ENCODE measurements at regions not wholly inside any gene's neighbourhood (a gene's known extent, or its start where the extent isn't known, plus 50 kb on each side); places are given as distances from the start of the nearest gene placed in this dataset.

- no peaks in the 10 kb centered on the region for H3K27me3 ChIP-seq
- no peaks in the 10 kb centered on the region for H3K9me3 ChIP-seq
- no peak overlapping the region for H3K27ac ChIP-seq
- TF ChIP-seq EP300 (IDR thresholded peaks at IDR 0.05) (no peak), POLR2A (IDR thresholded peaks at IDR 0.05) (no peak)
- TF ChIP-seq, protein P1, sequence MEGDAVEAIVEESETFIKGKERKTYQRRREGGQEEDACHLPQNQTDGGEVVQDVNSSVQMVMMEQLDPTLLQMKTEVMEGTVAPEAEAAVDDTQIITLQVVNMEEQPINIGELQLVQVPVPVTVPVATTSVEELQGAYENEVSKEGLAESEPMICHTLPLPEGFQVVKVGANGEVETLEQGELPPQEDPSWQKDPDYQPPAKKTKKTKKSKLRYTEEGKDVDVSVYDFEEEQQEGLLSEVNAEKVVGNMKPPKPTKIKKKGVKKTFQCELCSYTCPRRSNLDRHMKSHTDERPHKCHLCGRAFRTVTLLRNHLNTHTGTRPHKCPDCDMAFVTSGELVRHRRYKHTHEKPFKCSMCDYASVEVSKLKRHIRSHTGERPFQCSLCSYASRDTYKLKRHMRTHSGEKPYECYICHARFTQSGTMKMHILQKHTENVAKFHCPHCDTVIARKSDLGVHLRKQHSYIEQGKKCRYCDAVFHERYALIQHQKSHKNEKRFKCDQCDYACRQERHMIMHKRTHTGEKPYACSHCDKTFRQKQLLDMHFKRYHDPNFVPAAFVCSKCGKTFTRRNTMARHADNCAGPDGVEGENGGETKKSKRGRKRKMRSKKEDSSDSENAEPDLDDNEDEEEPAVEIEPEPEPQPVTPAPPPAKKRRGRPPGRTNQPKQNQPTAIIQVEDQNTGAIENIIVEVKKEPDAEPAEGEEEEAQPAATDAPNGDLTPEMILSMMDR (IDR thresholded peaks at IDR 0.05): no peak
- intact Hi-C loops (cut with DNase I): no loop called here
- WGBS, 3 donors: no CpG with 5 or more reads among the region's 4 CpGs
- H3K36me3 ChIP-seq: no peaks in the 10 kb centered on the region
- no peak overlapping the region for H3K4me3 ChIP-seq
- H3K4me1 ChIP-seq (ENCODE audit: insufficient read depth): no peaks in the 10 kb centered on the region
- no peak for DNase-seq
Observed at GRCh38 chrY:7204456-7204855, 292.9 kb upstream of the AMELY start.

GRCh38 chrY:7182591-7182990 is 271.0 kb upstream of the AMELY start:
- TF ChIP-seq EP300 (IDR thresholded peaks at IDR 0.05) (no peak), POLR2A (IDR thresholded peaks at IDR 0.05) (no peak)
- TF ChIP-seq, protein P1 (IDR thresholded peaks at IDR 0.05): no peak
- H3K36me3 ChIP-seq: no peaks in the 10 kb centered on the region
- intact Hi-C loops (cut with DNase I): no loop called here
- H3K27me3 ChIP-seq: no peaks in the 10 kb centered on the region
- H3K4me1 ChIP-seq (ENCODE audit: insufficient read depth): no peaks in the 10 kb centered on the region
- no peak overlapping the region for H3K27ac ChIP-seq
- H3K9me3 ChIP-seq: no peaks in the 10 kb centered on the region
- no peak overlapping the region for H3K4me3 ChIP-seq
- no peak for DNase-seq

- H3K4me3 ChIP-seq: no peak overlapping the region
- no peak for DNase-seq
- TF ChIP-seq POLR2A (IDR thresholded peaks at IDR 0.05): no peak
- TF ChIP-seq, protein P1 (IDR thresholded peaks at IDR 0.05): no peak
- TF ChIP-seq EP300 (IDR thresholded peaks at IDR 0.05): no peak
- WGBS, 3 donors: no CpG with 5 or more reads among the region's 5 CpGs
- H3K4me1 ChIP-seq (ENCODE audit: insufficient read depth): no peaks in the 10 kb centered on the region
- H3K27me3 ChIP-seq: no peaks in the 10 kb centered on the region
- H3K9me3 ChIP-seq: no peaks in the 10 kb centered on the region
- H3K27ac ChIP-seq: no peak overlapping the region
- no peaks in the 10 kb centered on the region for H3K36me3 ChIP-seq
- intact Hi-C loops (cut with DNase I): no loop called here
Observed at GRCh38 chrY:7177631-7178030, 266.1 kb upstream of the AMELY start.

DNA sequence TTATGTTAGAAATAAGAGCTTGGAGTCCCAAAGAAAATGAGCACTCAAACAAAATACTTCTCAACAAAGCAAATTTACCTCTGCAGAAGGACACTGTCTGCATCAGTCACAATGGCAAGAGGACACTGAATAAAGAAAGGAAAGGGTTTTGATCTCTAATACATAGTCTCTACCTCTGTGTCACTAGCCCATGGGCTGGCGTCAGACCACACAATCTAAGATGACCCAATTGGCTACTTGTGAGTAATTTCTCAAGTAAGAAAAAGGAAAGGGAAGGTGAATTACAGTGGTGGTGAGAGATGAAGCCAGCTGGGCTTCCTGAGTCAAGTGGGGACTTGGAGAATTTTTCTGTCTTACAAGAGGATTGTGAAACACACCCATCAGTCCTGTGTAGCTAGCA is 257.9 kb upstream of the AMELY start:
- no peak for DNase-seq
- Histone ChIP-seq H3K36me3 (no peaks in the 10 kb centered on the region), H3K9me3 (no peaks in the 10 kb centered on the region), H3K27ac (no peak overlapping the region), H3K27me3 (no peaks in the 10 kb centered on the region), H3K4me1 (ENCODE audit: insufficient read depth) (no peaks in the 10 kb centered on the region), H3K4me3 (no peak overlapping the region)
- no peak for TF ChIP-seq POLR2A (IDR thresholded peaks at IDR 0.05)
- no peak for TF ChIP-seq EP300 (IDR thresholded peaks at IDR 0.05)
- TF ChIP-seq, protein P1 (IDR thresholded peaks at IDR 0.05): no peak
- intact Hi-C loops (cut with DNase I): no loop called here
- no CpG with 5 or more reads among the region's 1 CpG for WGBS, 3 donors

GRCh38 chrY:7141477-7141876 is 229.9 kb upstream of the AMELY start:
- Histone ChIP-seq H3K9me3 (no peaks in the 10 kb centered on the region), H3K27ac (no peak overlapping the region), H3K4me3 (no peak overlapping the region), H3K27me3 (no peaks in the 10 kb centered on the region), H3K36me3 (no peaks in the 10 kb centered on the region), H3K4me1 (ENCODE audit: insufficient read depth) (no peaks in the 10 kb centered on the region)
- no peak for DNase-seq
- WGBS, 3 donors: no CpG with 5 or more reads among the region's 5 CpGs
- TF ChIP-seq, protein P1 (IDR thresholded peaks at IDR 0.05): no peak
- TF ChIP-seq POLR2A (IDR thresholded peaks at IDR 0.05) (no peak), EP300 (IDR thresholded peaks at IDR 0.05) (no peak)
- intact Hi-C loops (cut with DNase I): no loop called here

Data from ovary (tissue), 7 donors.